ENCODE measurements at regions not wholly inside any gene's neighbourhood (a gene's known extent, or its start where the extent isn't known, plus 50 kb on each side); places are given as distances from the start of the nearest gene placed in this dataset.
"Not testable (repeated sequence)": the region's sequence is repeated elsewhere in the genome, so short reads cannot be mapped to it uniquely, and the experiment has no call there.

DNA sequence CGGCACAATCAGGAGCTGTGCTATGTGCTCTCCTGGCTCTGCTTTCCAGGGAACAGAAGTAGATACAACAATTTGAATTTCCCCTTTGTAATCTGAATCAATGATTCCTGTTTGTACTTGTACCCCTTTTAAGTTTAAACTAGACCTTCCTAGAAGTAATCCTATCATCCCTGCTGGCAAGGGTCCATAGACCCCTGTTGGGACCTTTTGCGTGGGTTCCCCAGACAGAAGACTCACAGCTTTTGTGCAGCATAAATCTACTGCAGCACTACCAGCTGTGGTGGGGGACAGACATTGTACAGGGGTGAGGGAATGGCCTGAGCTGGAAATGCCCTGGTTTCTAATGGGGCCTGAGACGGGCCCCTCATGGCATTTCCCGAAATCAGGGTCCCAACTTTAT, 604.1 kb upstream of the GRID2 start:
- POLR2A ChIA-PET; H3K4me3 Mint-ChIP-seq; DNase-seq (ENCODE audit: low spot score); H3K27ac Mint-ChIP-seq; CTCF ChIA-PET; ATAC-seq: not testable (repeated sequence)
- Mint-ChIP-seq H3K4me1 (peaks cover 15% of the 10 kb centered on the region), H3K9me3 (peaks cover 69% of the 10 kb centered on the region), H3K36me3 (peaks cover 41% of the 10 kb centered on the region), H3K27me3 (ENCODE audit: low read depth) (peaks cover 18% of the 10 kb centered on the region)

DNA sequence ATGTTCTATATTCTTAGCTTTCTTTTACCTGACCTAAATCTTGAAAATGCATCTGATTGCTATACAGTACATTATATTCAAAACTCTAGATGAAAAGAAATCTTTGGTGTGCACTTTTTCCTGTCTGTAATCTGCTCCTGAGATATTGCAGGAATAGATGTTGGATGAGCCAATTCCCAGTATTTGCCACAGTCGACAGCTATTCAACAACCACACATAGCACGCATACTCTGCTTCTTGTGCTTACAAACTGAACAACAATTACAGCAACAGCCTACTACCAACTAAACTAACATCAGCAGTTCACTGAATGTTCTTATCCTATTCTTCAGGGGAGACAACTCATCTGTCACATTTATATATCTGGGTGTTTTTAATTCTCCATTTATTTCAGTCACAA, 573.9 kb upstream of the GRID2 start:
- POLR2A ChIA-PET: no interaction called here
- no peak overlapping the region for H3K4me3 Mint-ChIP-seq
- no peaks in the 10 kb centered on the region for H3K27me3 Mint-ChIP-seq (ENCODE audit: low read depth)
- CTCF ChIA-PET: no interaction called here
- H3K9me3 Mint-ChIP-seq: no peaks in the 10 kb centered on the region
- no peak overlapping the region for H3K27ac Mint-ChIP-seq
- no peak for DNase-seq (ENCODE audit: low spot score)
- ATAC-seq: no peak
- no peaks in the 10 kb centered on the region for H3K4me1 Mint-ChIP-seq
- no peaks in the 10 kb centered on the region for H3K36me3 Mint-ChIP-seq
- TF ChIP-seq ZNF423 (CRISPR knock-in tag; IDR thresholded peaks at IDR 0.05): no peak
- TF ChIP-seq GTF2I (CRISPR knock-in tag; conservative IDR thresholded peaks at IDR 0.05): no peak
- TF ChIP-seq, protein P1, sequence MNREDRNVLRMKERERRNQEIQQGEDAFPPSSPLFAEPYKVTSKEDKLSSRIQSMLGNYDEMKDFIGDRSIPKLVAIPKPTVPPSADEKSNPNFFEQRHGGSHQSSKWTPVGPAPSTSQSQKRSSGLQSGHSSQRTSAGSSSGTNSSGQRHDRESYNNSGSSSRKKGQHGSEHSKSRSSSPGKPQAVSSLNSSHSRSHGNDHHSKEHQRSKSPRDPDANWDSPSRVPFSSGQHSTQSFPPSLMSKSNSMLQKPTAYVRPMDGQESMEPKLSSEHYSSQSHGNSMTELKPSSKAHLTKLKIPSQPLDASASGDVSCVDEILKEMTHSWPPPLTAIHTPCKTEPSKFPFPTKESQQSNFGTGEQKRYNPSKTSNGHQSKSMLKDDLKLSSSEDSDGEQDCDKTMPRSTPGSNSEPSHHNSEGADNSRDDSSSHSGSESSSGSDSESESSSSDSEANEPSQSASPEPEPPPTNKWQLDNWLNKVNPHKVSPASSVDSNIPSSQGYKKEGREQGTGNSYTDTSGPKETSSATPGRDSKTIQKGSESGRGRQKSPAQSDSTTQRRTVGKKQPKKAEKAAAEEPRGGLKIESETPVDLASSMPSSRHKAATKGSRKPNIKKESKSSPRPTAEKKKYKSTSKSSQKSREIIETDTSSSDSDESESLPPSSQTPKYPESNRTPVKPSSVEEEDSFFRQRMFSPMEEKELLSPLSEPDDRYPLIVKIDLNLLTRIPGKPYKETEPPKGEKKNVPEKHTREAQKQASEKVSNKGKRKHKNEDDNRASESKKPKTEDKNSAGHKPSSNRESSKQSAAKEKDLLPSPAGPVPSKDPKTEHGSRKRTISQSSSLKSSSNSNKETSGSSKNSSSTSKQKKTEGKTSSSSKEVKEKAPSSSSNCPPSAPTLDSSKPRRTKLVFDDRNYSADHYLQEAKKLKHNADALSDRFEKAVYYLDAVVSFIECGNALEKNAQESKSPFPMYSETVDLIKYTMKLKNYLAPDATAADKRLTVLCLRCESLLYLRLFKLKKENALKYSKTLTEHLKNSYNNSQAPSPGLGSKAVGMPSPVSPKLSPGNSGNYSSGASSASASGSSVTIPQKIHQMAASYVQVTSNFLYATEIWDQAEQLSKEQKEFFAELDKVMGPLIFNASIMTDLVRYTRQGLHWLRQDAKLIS (CRISPR knock-in tag; IDR thresholded peaks at IDR 0.05; ENCODE audit: borderline replicate concordance): no peak
- TF ChIP-seq, protein P2, sequence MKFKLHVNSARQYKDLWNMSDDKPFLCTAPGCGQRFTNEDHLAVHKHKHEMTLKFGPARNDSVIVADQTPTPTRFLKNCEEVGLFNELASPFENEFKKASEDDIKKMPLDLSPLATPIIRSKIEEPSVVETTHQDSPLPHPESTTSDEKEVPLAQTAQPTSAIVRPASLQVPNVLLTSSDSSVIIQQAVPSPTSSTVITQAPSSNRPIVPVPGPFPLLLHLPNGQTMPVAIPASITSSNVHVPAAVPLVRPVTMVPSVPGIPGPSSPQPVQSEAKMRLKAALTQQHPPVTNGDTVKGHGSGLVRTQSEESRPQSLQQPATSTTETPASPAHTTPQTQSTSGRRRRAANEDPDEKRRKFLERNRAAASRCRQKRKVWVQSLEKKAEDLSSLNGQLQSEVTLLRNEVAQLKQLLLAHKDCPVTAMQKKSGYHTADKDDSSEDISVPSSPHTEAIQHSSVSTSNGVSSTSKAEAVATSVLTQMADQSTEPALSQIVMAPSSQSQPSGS (CRISPR knock-in tag; IDR thresholded peaks at IDR 0.05; ENCODE audit: borderline replicate concordance, low read depth): no peak
- TF ChIP-seq, protein P3, sequence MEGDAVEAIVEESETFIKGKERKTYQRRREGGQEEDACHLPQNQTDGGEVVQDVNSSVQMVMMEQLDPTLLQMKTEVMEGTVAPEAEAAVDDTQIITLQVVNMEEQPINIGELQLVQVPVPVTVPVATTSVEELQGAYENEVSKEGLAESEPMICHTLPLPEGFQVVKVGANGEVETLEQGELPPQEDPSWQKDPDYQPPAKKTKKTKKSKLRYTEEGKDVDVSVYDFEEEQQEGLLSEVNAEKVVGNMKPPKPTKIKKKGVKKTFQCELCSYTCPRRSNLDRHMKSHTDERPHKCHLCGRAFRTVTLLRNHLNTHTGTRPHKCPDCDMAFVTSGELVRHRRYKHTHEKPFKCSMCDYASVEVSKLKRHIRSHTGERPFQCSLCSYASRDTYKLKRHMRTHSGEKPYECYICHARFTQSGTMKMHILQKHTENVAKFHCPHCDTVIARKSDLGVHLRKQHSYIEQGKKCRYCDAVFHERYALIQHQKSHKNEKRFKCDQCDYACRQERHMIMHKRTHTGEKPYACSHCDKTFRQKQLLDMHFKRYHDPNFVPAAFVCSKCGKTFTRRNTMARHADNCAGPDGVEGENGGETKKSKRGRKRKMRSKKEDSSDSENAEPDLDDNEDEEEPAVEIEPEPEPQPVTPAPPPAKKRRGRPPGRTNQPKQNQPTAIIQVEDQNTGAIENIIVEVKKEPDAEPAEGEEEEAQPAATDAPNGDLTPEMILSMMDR (IDR thresholded peaks at IDR 0.05): no peak
- no peak for TF ChIP-seq NR2C2 (CRISPR knock-in tag; IDR thresholded peaks at IDR 0.05)
- TF ChIP-seq, protein P4, sequence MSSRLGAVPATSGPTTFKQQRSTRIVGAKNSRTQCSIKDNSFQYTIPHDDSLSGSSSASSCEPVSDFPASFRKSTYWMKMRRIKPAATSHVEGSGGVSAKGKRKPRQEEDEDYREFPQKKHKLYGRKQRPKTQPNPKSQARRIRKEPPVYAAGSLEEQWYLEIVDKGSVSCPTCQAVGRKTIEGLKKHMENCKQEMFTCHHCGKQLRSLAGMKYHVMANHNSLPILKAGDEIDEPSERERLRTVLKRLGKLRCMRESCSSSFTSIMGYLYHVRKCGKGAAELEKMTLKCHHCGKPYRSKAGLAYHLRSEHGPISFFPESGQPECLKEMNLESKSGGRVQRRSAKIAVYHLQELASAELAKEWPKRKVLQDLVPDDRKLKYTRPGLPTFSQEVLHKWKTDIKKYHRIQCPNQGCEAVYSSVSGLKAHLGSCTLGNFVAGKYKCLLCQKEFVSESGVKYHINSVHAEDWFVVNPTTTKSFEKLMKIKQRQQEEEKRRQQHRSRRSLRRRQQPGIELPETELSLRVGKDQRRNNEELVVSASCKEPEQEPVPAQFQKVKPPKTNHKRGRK (CRISPR knock-in tag; IDR thresholded peaks at IDR 0.05; ENCODE audit: borderline replicate concordance): no peak
- no peak for TF ChIP-seq RORB (CRISPR knock-in tag; IDR thresholded peaks at IDR 0.05)
- TF ChIP-seq ELF4 (CRISPR knock-in tag; IDR thresholded peaks at IDR 0.05; ENCODE audit: low read depth): no peak

DNA sequence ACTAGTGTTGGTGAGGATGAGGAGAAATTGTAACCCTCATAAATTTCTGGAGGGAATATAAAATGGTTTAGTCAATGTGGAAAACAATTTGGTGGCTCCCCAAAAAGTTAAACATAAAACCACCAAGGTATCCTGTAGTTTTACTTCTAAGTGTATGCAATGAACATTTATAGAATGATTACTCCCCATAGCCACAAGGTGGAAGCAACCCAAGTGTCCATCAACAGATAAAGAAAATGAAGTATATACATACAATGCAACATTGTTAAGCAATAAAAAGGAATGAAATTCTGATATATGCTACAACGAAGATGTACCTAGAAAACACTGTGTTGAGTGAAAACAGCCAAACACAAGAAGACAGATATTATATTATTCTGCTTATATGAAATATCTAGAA, 569.1 kb upstream of the GRID2 start:
- Mint-ChIP-seq H3K4me3 (no peak overlapping the region), H3K27me3 (ENCODE audit: low read depth) (no peaks in the 10 kb centered on the region), H3K4me1 (no peaks in the 10 kb centered on the region), H3K27ac (no peak overlapping the region), H3K9me3 (no peaks in the 10 kb centered on the region), H3K36me3 (no peaks in the 10 kb centered on the region)
- TF ChIP-seq ETV6 (CRISPR knock-in tag; IDR thresholded peaks at IDR 0.05) (no peak), ZNF138 (CRISPR knock-in tag; conservative IDR thresholded peaks at IDR 0.05) (no peak), ATF1 (CRISPR knock-in tag; IDR thresholded peaks at IDR 0.05) (no peak), GABPB1 (CRISPR knock-in tag; IDR thresholded peaks at IDR 0.05) (no peak), JUN (CRISPR knock-in tag; IDR thresholded peaks at IDR 0.05) (no peak), NFYB (CRISPR knock-in tag; conservative IDR thresholded peaks at IDR 0.05; ENCODE audit: low read depth) (no peak), CREM (CRISPR knock-in tag; IDR thresholded peaks at IDR 0.05) (no peak)
- TF ChIP-seq, protein P5, sequence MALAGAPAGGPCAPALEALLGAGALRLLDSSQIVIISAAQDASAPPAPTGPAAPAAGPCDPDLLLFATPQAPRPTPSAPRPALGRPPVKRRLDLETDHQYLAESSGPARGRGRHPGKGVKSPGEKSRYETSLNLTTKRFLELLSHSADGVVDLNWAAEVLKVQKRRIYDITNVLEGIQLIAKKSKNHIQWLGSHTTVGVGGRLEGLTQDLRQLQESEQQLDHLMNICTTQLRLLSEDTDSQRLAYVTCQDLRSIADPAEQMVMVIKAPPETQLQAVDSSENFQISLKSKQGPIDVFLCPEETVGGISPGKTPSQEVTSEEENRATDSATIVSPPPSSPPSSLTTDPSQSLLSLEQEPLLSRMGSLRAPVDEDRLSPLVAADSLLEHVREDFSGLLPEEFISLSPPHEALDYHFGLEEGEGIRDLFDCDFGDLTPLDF (CRISPR knock-in tag; IDR thresholded peaks at IDR 0.05): no peak
- TF ChIP-seq, protein P6, sequence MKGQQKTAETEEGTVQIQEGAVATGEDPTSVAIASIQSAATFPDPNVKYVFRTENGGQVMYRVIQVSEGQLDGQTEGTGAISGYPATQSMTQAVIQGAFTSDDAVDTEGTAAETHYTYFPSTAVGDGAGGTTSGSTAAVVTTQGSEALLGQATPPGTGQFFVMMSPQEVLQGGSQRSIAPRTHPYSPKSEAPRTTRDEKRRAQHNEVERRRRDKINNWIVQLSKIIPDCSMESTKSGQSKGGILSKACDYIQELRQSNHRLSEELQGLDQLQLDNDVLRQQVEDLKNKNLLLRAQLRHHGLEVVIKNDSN (CRISPR knock-in tag; IDR thresholded peaks at IDR 0.05): no peak
- TF ChIP-seq, protein P7, sequence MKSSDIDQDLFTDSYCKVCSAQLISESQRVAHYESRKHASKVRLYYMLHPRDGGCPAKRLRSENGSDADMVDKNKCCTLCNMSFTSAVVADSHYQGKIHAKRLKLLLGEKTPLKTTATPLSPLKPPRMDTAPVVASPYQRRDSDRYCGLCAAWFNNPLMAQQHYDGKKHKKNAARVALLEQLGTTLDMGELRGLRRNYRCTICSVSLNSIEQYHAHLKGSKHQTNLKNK (CRISPR knock-in tag; IDR thresholded peaks at IDR 0.05): no peak
- ATAC-seq (no peak), DNase-seq (ENCODE audit: low spot score) (no peak)
- POLR2A ChIA-PET: no interaction called here
- CTCF ChIA-PET: no interaction called here

DNA sequence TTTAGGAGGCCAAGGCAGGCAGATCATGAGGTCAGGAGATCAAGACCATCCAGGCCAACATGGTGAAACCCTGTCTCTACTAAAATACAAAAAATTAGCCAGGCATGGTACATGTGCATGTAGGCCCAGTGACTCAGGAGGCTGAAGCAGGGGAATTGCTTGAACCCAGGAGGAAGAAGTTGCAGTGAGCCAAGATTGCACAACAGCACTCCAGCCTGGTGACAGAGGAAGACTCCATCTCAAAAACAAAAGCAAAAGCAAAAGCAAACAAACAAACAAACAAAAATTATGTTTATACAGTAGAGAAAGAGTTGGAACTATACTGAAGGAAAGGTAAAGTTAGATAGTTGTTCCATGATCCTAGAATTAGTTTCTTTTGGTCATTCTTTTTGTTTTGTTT, 564.9 kb upstream of the GRID2 start:
- POLR2A ChIA-PET; H3K27me3 Mint-ChIP-seq (ENCODE audit: low read depth); H3K9me3 Mint-ChIP-seq; DNase-seq (ENCODE audit: low spot score); ATAC-seq; H3K36me3 Mint-ChIP-seq; CTCF ChIA-PET; H3K4me3 Mint-ChIP-seq; H3K4me1 Mint-ChIP-seq; H3K27ac Mint-ChIP-seq: not testable (repeated sequence)
